ENCODE measurements at regions not wholly inside any gene's neighbourhood (a gene's known extent, or its start where the extent isn't known, plus 50 kb on each side); places are given as distances from the start of the nearest gene placed in this dataset.

DNA sequence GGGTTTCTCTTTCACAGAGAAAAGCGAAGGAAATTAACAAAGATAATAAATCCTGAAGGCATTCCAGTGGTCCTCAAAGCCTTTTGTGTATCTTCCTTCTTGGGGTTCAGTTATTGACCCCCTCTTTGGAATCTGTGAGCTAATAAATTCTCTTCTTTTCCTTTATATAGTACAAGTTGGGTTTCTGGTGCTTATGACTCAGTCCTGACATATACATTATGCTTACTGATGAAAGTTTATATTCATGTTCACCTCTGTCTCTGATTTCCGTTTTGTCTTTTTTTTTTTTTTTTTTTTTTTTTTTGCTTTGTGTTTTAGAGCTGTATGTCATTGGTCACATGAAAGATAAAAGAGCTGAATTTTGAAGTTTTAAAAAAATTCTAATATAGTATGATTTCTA, 230.7 kb upstream of the RBMS3 start:
- no peak for DNase-seq (ENCODE audit: low read depth)

DNA sequence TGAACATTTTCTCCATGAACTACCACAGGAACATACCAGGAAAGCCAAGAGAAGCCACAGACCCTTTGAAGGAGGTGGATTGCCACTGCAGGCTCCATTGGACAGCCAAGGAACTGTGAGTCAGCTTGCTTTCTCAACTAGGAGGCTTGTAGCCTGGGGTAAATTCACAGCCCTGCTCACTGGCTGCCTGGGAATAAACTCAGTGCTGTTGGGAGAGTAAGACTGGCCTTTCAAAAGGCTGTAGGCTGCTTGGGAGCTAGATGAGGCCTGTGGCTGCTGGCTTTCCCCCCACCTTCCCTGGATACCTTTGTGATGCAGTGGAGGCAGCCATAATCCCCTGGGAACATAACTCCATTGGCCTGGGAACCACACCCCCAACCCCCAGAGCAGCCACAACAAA, 223.5 kb upstream of the RBMS3 start:
- peak; percentile 56 for DNase-seq (ENCODE audit: low read depth)

DNA sequence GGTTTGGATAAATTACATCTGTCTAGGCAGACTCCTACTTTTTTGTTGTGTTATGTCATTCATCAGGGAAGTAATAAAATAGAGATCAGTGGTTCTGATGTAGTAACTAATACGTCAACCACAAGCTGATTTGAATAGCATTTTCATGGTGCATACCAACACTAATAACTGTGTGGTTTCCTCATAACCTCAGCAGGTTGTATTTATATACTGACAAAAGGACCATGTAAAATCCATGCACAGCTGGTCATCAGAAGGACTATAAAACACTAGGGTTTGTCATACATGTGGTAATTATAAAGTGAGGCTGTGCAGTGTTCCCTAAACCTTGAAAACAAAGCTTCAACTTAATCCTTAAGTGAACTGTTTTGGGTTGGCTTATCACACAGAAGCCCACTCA, 216.8 kb upstream of the RBMS3 start:
- peak; percentile 74 for DNase-seq (ENCODE audit: low read depth)

DNA sequence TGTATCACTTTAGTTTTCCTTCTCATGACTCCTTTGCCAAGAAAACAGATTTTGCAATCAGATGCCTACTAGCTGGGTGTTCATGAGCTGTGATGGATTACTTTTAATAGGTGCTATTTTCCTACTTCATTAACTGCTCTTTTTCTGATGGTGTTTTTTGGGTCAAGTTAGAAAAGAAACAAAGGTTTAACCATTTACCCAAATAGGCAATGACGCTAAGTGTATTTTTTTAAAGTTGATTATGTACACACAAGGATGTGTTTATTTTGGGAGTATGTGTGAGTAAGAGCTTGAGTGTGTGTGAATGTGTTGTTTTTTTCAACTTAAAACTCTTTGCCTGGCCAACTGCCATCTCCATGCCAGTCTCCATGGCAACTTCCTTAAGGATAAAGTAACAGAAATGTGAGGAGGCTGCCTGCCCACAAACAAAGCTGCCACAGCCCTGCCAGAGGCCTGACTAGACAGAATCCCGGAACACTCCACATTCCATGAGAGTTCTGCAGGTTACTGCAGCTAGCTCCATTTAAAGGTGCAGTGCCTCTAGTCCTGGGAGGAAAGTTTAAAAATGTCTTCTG, 215.6 kb upstream of the RBMS3 start:
- DNase-seq (ENCODE audit: low read depth) = peak; percentile 89

DNA sequence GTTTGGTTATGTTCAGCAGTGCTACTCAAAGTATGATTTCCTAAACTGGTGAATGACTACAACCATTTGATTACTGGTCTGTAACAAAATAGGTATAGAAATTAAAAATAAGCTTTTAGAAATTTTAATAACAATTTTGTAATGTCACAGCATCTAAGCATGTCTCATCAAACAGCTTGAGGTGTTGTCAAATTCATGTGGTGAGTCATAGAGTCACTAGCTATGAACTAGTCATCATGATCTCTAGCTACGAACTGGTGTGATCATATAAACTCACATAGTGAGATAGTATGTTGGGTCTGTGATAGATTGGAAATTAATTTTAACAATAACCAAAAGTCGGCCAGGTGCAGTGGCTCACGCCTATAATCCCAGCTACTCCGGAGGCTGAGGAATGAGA, 213.9 kb upstream of the RBMS3 start:
- DNase-seq (ENCODE audit: low read depth) = no peak

DNA sequence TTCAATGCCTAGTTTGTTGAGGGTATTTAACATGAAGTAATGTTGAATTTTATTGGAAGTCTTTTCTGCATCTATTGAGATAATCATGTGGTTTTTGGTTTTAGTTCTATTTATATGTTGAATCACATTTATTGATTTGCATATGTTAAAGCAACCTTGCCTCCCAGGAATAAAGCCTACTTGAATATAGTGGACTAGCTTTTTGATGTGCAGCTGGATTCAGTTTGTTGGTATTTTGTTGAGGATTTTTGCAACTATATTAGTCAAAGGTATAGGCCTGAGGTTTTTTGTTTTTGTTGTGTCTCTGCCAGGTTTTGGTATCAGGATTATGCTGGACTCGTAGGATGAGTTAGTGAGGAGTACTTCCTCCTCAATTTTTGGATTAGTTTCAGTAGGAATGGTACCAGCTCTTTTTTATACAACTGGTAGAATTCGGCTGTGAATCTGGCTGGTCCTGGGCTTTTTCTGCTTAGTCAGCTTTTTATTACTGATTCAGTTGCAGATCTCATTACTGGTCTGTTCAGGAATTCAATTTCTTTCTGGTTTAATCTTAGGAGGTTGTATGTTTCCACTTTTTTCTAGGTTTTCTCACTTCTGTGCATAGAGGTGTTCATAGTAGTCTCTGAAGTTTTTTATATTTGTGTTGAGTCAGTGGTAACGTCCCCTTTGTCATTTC, 209.8 kb upstream of the RBMS3 start:
- DNase-seq (ENCODE audit: low read depth) = no peak

DNA sequence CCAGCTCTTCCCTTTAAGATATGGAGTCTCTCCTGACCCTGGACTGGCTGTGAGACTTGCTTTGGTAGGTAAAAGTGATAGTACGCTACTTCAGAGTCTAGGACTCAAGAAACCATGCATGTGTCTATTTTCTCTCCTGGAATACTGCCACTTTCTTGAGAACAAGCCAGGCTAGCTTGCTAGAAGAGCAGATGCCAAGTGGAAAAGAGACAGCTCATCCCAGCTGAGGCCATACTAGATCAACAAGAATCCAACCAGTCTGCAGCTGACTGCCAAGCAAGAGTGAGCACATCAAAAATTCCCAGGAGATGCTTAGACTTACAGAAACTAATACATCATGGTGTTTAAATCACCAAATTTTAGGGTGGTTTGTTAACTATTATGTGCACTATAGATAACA, 208.3 kb upstream of the RBMS3 start:
- peak; percentile 5 for DNase-seq (ENCODE audit: low read depth)

DNA sequence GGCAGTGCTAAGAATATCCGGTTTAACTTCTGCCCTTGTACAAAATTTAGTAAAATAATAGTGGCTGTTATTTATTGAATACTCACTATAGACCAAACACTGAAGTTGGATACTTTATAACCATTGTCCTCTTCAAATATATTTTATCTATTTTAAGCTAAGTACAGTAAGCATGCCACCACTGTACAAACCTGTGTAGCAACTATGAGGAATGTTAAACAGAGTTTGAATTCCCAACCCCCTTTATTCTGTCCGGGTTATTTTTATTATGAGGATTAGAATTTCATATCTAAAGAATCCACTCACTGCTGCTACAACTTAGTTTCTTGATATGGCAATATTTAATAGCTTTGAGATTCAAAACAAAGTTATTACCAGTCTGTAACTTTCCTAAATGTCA, 203.5 kb upstream of the RBMS3 start:
- DNase-seq (ENCODE audit: low read depth) = no peak

DNA sequence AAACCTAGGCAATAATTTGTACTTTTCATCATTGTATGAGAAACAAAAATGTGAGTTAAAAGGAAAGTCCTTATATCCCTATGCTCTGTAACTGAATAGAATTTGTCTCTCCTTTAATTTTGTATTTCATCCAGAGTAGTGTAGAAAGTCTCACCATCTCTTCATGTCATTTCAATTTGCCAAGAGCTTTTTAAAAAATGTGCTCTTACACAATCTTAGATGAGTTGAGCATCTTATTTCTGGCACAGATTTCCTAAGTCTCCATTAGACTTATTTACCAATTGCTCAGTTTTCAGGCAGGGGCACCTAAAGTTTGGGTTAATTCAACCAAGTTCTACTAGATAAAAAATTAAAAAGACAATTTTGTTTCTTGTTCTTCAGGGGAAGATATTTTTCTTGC, 201.5 kb upstream of the RBMS3 start:
- no peak for DNase-seq (ENCODE audit: low read depth)

DNA sequence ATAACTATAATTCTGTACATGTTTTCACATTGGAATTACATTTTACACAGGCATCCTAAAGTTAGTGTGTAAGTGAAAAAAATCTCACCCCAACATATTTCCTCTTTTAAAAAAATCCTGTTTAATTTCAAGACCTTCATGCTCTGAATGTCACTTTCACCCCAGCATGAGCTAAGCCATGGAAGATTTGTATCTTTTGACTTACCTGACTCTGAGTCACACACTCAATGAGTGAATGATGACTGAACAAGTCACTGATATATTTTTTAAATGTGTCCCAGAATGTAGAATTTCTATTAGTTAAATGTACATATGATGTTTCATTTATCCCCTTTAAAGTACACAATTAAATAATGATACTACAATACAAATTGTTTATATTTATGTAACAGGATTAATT, 199.9 kb upstream of the RBMS3 start:
- no peak for DNase-seq (ENCODE audit: low read depth)

DNA sequence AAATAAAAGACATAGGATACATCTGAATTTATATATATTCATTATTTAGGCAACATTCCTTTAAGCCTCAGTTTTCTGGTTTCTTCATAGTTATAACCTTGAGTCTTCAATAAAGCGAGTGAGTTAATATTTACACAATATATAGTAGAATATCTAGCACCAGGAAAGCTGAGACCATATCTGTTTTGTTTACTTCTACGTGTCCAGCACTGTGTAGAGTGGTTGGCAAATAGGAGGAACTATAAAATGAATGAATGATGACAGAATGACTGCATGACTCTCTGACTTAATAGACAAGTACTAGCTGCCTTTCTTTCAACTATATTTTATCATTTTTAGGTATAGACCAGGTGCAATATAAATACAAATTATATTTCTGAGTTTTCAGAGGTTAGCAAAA, 197.8 kb upstream of the RBMS3 start:
- DNase-seq (ENCODE audit: low read depth) = no peak

DNA sequence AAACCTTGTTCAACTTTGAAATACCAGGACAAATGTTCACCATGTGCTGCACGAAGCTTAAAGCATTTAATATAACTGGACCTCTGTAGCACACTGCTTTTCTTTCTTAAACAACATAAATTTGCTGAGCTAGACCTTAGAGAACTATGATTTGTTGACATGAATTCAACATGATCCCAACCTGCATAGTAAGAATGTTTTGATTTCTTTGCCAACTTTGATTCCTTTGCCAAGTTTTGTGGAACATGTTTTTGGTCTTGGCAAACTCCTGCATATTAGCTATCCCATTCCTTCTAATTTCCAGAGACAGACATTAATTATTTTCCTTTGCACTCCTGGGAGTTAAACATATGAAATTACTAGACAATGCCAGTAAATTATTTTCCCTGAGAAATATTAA, 197.2 kb upstream of the RBMS3 start:
- no peak for DNase-seq (ENCODE audit: low read depth)

DNA sequence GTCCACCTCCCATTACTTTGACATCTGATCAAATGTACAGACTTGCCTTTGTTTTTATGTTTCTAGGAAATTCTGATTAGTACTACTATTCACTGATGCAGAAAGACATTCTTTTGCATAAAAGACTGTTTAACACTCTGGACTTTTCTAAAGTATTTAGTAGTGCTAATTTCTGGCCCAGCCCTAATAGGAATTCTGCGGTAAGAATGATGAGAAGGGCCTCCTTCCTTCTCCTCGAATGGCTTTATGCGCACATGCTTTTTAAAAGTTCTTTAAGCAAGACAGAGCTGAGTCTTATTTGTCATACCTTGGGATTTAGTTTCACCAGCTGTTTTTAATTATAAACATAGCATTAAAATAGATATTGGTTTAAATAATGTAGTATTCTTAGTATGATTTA, 192.3 kb upstream of the RBMS3 start:
- no peak for DNase-seq (ENCODE audit: low read depth)

DNA sequence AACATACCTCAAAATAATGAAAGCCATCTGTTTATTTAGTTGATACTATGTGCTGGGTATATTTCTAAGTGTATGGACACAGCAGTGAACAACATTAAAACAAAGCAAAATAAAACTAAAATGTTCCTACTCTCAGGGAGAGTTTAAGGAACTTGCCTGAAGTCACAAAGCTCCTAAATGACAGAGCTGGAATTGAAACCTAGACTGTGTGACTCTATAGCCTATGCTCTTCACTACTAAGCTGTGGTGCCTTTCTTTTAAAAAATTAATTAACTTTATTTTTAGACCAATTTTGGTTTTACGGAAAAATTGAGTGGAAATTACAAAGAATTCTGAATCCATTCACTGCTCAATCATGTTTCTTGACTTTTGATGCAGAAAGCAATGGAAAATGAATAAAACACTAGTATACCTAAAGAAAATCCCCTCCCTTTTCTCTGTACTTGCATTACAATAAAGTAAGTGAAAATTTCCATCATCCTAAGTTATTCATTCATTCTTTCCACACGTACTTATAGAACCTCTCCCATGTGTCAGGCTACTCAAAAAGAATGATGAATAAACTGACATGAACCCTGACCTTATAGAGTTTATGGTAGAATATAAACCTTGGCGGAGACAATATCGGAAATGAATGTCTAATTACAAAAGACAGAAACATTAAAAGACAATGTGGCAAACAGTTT, 189.8 kb upstream of the RBMS3 start:
- no peak for DNase-seq (ENCODE audit: low read depth)

DNA sequence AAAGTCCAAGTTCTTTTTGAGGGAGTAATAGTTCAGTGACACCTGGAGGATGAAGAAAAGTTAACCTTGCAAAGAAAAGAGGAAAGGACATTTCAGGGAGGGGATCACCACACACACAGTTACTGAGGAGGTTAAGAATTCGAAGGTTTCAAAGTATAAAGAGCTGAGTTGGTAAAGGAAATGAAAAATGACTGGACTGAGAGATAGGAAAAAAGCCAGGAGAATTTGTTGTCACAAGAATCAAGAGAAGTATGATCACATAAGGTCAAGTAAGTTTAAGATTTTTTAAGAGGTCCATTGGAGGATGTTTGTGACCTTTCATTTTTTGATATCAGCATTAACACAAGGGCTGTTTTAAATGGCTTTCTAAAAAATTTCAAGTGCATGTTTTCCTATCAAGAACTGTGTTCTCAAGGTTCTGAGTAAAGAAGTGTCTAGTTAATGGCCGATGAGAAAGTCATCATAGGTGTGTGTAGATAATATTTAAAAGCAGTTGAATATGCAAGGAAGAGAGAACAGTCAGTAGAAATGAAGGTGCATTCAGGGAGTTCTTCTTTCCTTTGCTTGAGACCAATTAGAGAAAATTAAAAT, 189.2 kb upstream of the RBMS3 start:
- no peak for DNase-seq (ENCODE audit: low read depth)

DNA sequence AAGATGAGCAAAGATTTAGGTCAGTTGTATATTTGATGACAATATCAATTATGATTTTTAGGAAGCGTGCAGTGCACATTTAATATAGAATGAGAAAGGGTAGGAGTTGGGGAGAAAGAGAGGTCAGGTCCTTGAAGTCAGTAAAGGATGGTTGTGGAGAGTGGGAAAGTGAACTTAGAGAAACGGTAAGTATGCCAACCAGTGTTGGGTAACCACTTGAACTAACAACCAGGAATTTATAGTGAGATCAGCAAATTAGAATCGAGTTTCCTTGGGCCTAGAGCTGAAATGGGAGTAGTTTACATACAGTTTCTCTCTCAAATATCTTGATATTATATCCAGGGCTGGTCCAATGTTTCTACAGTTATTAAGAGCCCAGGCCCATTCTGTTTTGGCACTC, 188.5 kb upstream of the RBMS3 start:
- DNase-seq (ENCODE audit: low read depth) = no peak

DNA sequence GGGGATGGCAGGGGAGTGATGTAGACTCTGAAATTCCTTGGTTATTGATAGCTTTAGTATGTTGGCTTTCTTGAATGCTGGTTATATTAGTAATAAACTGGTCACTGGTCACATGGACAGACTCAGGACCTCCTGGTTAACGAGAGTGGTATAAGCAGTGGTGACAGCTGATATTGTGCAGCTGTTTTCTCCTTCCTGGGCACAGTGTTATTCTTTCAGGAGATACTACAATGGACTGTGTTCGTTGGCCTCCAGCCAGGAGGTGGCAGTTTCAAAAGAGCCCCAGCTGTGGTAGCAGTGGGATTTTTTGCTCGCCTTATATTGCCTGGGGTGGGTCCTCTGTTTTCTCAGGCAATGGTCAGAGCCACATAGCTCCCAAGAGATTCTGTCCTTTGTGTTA, 181.6 kb upstream of the RBMS3 start:
- DNase-seq (ENCODE audit: low read depth) = no peak

DNA sequence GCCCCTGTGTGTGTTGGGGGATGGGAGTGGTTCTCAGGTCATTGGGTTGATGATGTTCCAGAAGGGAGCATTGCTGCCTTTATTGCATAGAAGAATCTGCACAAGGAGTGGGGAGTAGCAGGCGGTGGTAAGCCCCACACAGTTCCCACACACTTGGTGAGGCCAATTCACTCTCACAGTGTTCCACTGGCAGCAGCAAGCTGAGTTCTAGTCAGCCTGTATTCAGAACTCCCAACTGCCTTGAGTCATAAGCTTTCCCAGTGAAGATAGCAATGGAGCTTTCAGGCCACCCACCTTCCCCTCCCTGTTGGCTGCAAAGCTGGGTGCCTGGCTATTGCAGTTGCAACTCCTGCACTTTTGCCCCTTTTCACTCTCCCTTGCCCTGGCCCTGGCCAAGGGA, 181.1 kb upstream of the RBMS3 start:
- DNase-seq (ENCODE audit: low read depth) = no peak

DNA sequence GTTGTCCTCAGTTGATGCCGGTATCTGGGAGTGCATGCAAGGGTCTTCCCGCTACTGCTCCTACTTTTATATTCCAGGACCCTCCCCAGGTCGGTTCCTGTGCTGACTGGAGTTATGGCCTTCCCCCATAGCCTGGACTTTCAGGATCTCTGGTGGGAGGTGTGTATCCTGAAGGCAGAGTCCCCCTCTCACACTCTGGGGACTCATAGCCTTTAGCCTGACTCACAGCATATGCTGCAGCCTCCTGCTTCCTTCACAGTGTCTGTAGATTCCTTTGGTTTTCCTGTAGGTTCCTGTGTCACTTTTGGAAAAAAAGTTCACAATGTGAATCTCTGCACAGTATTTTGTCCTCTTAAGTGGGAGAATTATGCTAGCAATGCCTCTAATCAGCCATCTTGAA, 180.6 kb upstream of the RBMS3 start:
- DNase-seq (ENCODE audit: low read depth) = no peak

DNA sequence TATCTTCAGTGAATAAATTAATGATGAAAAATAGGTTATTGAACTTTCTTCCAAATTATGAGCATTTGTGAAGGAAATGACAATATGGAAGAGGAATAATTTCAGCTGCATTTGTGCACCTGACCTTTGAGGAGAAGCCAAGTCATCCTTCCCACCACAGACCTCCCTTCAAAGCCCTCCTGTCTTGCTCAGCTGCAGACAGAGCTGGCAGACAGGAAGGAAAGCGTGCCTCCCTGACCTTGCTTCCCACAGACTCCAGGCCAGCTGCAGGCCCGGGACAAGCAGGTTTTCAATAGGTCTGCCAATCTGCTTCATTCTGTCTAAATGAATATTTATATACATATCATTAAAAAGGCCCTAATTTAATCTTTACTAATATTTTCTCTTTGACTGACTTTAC, 152.9 kb upstream of the RBMS3 start:
- no peak for DNase-seq (ENCODE audit: low read depth)

DNA sequence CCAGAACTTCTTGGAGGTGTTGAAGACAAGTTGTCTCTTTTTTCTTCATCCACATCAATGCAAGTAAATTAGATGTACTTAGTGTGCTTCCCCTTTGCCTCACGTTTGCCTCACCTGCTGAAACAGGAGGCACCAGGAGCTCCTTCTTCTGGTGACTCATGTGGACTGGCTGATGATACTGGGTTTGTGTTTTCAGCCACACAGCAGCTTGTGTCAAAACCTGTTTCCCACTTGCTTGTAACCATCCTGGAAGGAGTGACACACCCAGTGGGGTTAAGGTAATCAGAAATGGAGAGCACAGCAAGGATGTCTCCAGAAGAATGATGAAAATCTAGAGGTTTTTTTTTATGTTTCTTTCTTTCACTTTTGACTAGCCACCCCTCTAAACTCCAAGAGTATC, 143.3 kb upstream of the RBMS3 start:
- no peak for DNase-seq (ENCODE audit: low read depth)

DNA sequence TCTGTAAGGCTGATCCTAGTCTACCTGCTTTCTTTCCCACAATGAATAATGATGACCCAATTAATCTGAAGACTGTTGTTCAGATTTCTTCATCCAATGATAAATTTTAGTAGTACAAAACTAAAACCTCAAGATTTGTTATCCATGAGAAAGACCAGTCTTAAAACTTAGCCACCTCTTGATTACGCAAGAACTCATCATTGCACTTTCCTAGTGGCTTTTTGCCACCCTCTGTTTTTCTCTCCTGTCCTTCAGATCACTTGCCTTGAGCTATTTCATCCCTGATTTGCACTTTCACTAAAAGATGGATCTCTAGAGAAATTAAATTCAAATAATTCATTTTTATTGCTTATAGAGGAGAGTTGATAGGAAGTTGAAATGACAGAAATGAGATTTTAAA, 142.7 kb upstream of the RBMS3 start:
- DNase-seq (ENCODE audit: low read depth) = no peak

DNA sequence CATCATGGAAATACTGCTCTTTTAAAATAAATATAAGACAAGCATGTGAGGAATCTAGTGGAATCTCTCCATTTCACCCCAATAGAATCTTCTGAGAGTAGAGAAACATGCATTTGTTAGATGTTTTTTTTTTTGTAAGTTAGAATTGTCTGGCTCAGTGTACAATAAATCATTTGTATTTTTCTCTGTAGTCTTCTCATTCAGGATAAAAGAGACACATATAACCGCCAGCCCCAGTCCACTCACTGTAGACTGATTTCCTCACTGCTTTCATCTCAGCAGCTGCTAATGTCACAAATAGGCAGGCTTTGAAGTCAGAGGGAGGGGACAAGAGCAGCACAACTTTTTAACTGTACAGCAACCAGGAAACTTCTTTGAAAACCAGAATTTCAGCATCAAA, 140.2 kb upstream of the RBMS3 start:
- no peak for DNase-seq (ENCODE audit: low read depth)
